ENCODE measurements at regions not wholly inside any gene's neighbourhood (a gene's known extent, or its start where the extent isn't known, plus 50 kb on each side); places are given as distances from the start of the nearest gene placed in this dataset.

GRCh38 chr2:66382091-66382490 lies 52.8 kb upstream of the MEIS1 start:
- DNase-seq (ENCODE audit: low read depth): no peak

- no peak for DNase-seq (ENCODE audit: low read depth)
Observed at GRCh38 chr2:66379473-66379872, 55.5 kb upstream of the MEIS1 start.

- no peak for DNase-seq (ENCODE audit: low read depth)
Observed at GRCh38 chr2:66377832-66378231, 57.1 kb upstream of the MEIS1 start.

GRCh38 chr2:66370824-66371223 lies 64.1 kb upstream of the MEIS1 start:
- peak; percentile 35 for DNase-seq (ENCODE audit: low read depth)

GRCh38 chr2:66366619-66367018 lies 68.3 kb upstream of the MEIS1 start:
- no peak for DNase-seq (ENCODE audit: low read depth)

- DNase-seq (ENCODE audit: low read depth): peak; percentile 73
Observed at GRCh38 chr2:66364495-66365333, 70.2 kb upstream of the MEIS1 start.

GRCh38 chr2:66362701-66363100 lies 72.2 kb upstream of the MEIS1 start:
- DNase-seq (ENCODE audit: low read depth): no peak

- no peak for DNase-seq (ENCODE audit: low read depth)
Observed at GRCh38 chr2:66346231-66346664, 88.7 kb upstream of the MEIS1 start.

- DNase-seq (ENCODE audit: low read depth): no peak
Observed at GRCh38 chr2:66344087-66344663, 90.8 kb upstream of the MEIS1 start.

GRCh38 chr2:66343259-66343658 lies 91.7 kb upstream of the MEIS1 start:
- DNase-seq (ENCODE audit: low read depth): no peak

- no peak for DNase-seq (ENCODE audit: low read depth)
Observed at GRCh38 chr2:66340521-66340920, 94.4 kb upstream of the MEIS1 start.

GRCh38 chr2:66334237-66335029 lies 100.5 kb upstream of the MEIS1 start:
- peak; percentile 1 for DNase-seq (ENCODE audit: low read depth)

- DNase-seq (ENCODE audit: low read depth): no peak
Observed at GRCh38 chr2:66331176-66331575, 103.7 kb upstream of the MEIS1 start.

GRCh38 chr2:66329081-66329605 lies 105.8 kb upstream of the MEIS1 start:
- DNase-seq (ENCODE audit: low read depth): no peak

- no peak for DNase-seq (ENCODE audit: low read depth)
Observed at GRCh38 chr2:66327066-66327740, 107.7 kb upstream of the MEIS1 start.

- no peak for DNase-seq (ENCODE audit: low read depth)
Observed at GRCh38 chr2:66324909-66325528, 109.9 kb upstream of the MEIS1 start.

- DNase-seq (ENCODE audit: low read depth): no peak
Observed at GRCh38 chr2:66324356-66324755, 110.6 kb upstream of the MEIS1 start.

- DNase-seq (ENCODE audit: low read depth): no peak
Observed at GRCh38 chr2:66323406-66323805, 111.5 kb upstream of the MEIS1 start.

- DNase-seq (ENCODE audit: low read depth): no peak
Observed at GRCh38 chr2:66322506-66323260, 112.2 kb upstream of the MEIS1 start.

- DNase-seq (ENCODE audit: low read depth): no peak
Observed at GRCh38 chr2:66318009-66318561, 116.8 kb upstream of the MEIS1 start.

All from ELR (cell line).